ENCODE measurements at regions not wholly inside any gene's neighbourhood (a gene's known extent, or its start where the extent isn't known, plus 50 kb on each side); places are given as distances from the start of the nearest gene placed in this dataset.

- TF ChIP-seq CTCF (IDR thresholded peaks at IDR 0.05) (no peak), POLR2A (IDR thresholded peaks at IDR 0.05) (no peak)
These were observed 214.6 kb upstream of the CNR1 start for GRCh38 chr6:88380618-88381288.

Data from right lobe of liver (tissue), 4 donors.